PC-3 (cell line): ENCODE measurements at regions not wholly inside any gene's neighbourhood (a gene's known extent, or its start where the extent isn't known, plus 50 kb on each side); places are given as distances from the start of the nearest gene placed in this dataset.

Source experiments
- ATAC-seq: fragments of 200-7000 bp; cut with Tn5 transposase; 2 replicates; pipeline ENCODE4 v1.9.1; 2020; ENCODE audit warnings: mild to moderate bottlenecking, moderate library complexity
- BruUV-seq: library from RNA; stranded (reverse); fragments of 400-500 nt; replicated peaks from 2 replicates; lab custom pipeline; 2021; lab: Mats Ljungman, UMichigan
- CTCF ChIA-PET: fragments of 300-600 bp; sonication (Branson Sonifier 250); formaldehyde crosslinking; loops from one replicate; lab custom pipeline; 2022; ENCODE audit warnings: antibody characterized with exemption; lab: Charles Lee
- POLR2A ChIA-PET: fragments of 300-600 bp; sonication (Branson Sonifier 250); formaldehyde crosslinking; loops from one replicate; lab custom pipeline; 2022; ENCODE audit warnings: antibody characterized with exemption; ENCODE audit not compliant: unreplicated experiment; lab: Charles Lee
- DNase-seq: peaks from one replicate; pipeline ENCODE4 v3.0.0-alpha.2; 2015
- H2AFZ ChIP-seq: fragments of 300-600 bp; sonication (generic); 2 replicates; pipeline ENCODE4 v1.6.0; 2016; ENCODE audit warnings: antibody characterized with exemption, low read length
- H3F3A ChIP-seq: fragments of 300-600 bp; sonication (generic); one replicate; pipeline ENCODE4 v1.6.0; 2017; ENCODE audit warnings: antibody characterized with exemption, low read length, control low read depth, mild to moderate bottlenecking; ENCODE audit not compliant: unreplicated experiment
- H3K27ac ChIP-seq: fragments of 300-600 bp; sonication (generic); 2 replicates; pipeline ENCODE4 v1.5.1; 2016; ENCODE audit warnings: mild to moderate bottlenecking, low read length
- H3K27me3 ChIP-seq: fragments of 300-600 bp; sonication (generic); 2 replicates; pipeline ENCODE4 v1.6.1; 2016; ENCODE audit warnings: low read length, mixed read lengths
- H3K36me3 ChIP-seq: fragments of 300-600 bp; sonication (generic); 2 replicates; pipeline ENCODE4 v1.6.1; 2016; ENCODE audit warnings: low read depth, mixed run types, low read length, mixed read lengths
- H3K4me1 ChIP-seq: fragments of 300-600 bp; sonication (generic); 2 replicates; pipeline ENCODE4 v1.5.1; 2016; ENCODE audit warnings: low read length; ENCODE audit not compliant: insufficient read depth
- H3K4me2 ChIP-seq: fragments of 300-600 bp; sonication (generic); 2 replicates; pipeline ENCODE4 v1.6.0; 2016; ENCODE audit warnings: low read length
- H3K4me3 ChIP-seq: fragments of 300-600 bp; sonication (generic); 2 replicates; pipeline ENCODE4 v1.5.1; 2016; ENCODE audit warnings: mild to moderate bottlenecking, low read length, mixed read lengths
- H3K79me2 ChIP-seq: fragments of 300-600 bp; sonication (generic); 2 replicates; pipeline ENCODE4 v1.6.1; 2017; ENCODE audit warnings: low read length, mixed read lengths
- H3K9ac ChIP-seq: fragments of 300-600 bp; sonication (generic); 2 replicates; pipeline ENCODE4 v1.6.0; 2016; ENCODE audit warnings: mild to moderate bottlenecking, low read length
- H3K9me2 ChIP-seq: fragments of 300-600 bp; sonication (generic); replicated peaks from 2 replicates; pipeline ENCODE4 v1.6.1; 2016; ENCODE audit warnings: mixed run types, low read length, mixed read lengths
- H3K9me3 ChIP-seq: fragments of 300-600 bp; sonication (generic); 2 replicates; pipeline ENCODE4 v1.6.1; 2016; ENCODE audit warnings: low read length, mixed read lengths
- H4K20me1 ChIP-seq: fragments of 300-600 bp; sonication (generic); 2 replicates; pipeline ENCODE4 v1.6.1; 2016; ENCODE audit warnings: low read length, mixed read lengths
- EZH2 ChIP-seq: fragments of 300-600 bp; sonication (generic); IDR thresholded peaks from one replicate; pipeline ENCODE4 v1.6.1; 2017; ENCODE audit warnings: antibody characterized with exemption, mild to moderate bottlenecking, low read length; ENCODE audit not compliant: unreplicated experiment
- EZH2phosphoT487 ChIP-seq: fragments of 300-600 bp; sonication (generic); IDR thresholded peaks from 2 replicates; pipeline ENCODE4 v1.6.1; 2018; ENCODE audit warnings: mild to moderate bottlenecking, antibody characterized with exemption, low read length, borderline replicate concordance
- intact Hi-C: fragments of 100-400 bp; cut with micrococcal nuclease; formaldehyde crosslinking; loops from 2 replicates; pipeline ENCODE4 v1.9.0; 2023
- TF ChIP-seq, protein P1 (sequence below): fragments of 300-600 bp; sonication (generic); conservative IDR thresholded peaks from 2 replicates; pipeline ENCODE4 v1.5.1; 2017; ENCODE audit warnings: antibody characterized with exemption, low read depth, mild to moderate bottlenecking, low read length

DNA sequence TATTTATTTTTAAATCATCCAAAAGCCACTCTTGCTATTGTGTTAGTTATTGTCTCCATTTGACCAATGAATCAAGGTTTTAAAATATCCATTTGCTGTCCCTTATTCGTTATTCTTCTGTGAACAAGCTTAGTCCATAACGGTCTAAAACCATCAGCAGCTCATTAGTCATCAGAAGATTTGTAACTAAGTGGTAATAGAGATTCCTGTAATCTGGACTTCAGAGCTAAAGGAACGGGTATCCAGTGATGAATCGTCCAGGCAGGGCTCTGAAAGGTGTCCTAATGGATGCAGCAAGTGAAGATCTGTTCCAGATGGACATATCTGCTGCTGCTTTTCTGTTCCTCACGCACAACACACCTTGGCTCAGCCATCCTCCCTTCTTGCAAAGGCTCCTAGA is 362.7 kb upstream of the CFAP20DC start:
- no peak overlapping the region for H3K27ac ChIP-seq
- H3K4me3 ChIP-seq = no peak overlapping the region
- ChIA-PET CTCF (interaction anchor here (1.0 kb wide), 1 partner anchor 13 kb away, joined by 3 read pairs; no protein-coding TSS in a partner anchor), POLR2A (no interaction called here)
- H3K9me3 ChIP-seq = no peaks in the 10 kb centered on the region
- no peak overlapping the region for H2AFZ ChIP-seq
- H3K36me3 ChIP-seq = no peaks in the 10 kb centered on the region
- no peak overlapping the region for H3K9ac ChIP-seq
- no peak overlapping the region for H3K4me2 ChIP-seq
- ATAC-seq = no peak
- DNase-seq = no peak
- intact Hi-C loops = loop anchor here (5.0 kb wide), 1 partner anchor 355 kb away; no protein-coding TSS in a partner anchor
- H3K79me2 ChIP-seq = no peaks in the 10 kb centered on the region
- no peaks in the 10 kb centered on the region for H3F3A ChIP-seq
- H3K4me1 ChIP-seq = peaks cover 12% of the 10 kb centered on the region
- H4K20me1 ChIP-seq = no peaks in the 10 kb centered on the region
- H3K27me3 ChIP-seq = no peaks in the 10 kb centered on the region
- no peaks in the 10 kb centered on the region for H3K9me2 ChIP-seq
- TF ChIP-seq, protein P1, sequence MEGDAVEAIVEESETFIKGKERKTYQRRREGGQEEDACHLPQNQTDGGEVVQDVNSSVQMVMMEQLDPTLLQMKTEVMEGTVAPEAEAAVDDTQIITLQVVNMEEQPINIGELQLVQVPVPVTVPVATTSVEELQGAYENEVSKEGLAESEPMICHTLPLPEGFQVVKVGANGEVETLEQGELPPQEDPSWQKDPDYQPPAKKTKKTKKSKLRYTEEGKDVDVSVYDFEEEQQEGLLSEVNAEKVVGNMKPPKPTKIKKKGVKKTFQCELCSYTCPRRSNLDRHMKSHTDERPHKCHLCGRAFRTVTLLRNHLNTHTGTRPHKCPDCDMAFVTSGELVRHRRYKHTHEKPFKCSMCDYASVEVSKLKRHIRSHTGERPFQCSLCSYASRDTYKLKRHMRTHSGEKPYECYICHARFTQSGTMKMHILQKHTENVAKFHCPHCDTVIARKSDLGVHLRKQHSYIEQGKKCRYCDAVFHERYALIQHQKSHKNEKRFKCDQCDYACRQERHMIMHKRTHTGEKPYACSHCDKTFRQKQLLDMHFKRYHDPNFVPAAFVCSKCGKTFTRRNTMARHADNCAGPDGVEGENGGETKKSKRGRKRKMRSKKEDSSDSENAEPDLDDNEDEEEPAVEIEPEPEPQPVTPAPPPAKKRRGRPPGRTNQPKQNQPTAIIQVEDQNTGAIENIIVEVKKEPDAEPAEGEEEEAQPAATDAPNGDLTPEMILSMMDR = no peak
- TF ChIP-seq EZH2phosphoT487 = no peak
- no peak for TF ChIP-seq EZH2
- BruUV-seq = no TSS peak

DNA sequence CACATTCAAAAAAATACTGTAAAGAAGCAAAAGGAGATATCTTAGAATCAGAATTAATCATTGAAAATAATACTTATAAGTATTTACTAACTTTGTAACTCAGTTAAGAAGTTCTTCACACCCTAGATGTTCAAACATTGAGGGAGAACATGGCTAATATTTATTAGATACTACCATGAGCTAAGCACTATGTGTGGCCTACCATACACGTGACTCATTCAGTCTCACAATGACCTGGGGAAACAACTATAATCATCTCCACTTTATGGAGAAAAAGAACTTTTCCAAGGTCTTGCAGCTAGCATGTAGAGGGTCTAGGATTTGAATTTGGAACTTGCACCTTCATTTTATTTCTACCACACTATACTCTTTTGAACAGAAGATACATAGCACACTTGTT is 361.9 kb upstream of the CFAP20DC start:
- H3K4me3 ChIP-seq = no peak overlapping the region
- ATAC-seq = peak; percentile 46; the same call in 1 of the 2 replicates
- no peaks in the 10 kb centered on the region for H3K79me2 ChIP-seq
- POLR2A ChIA-PET = no interaction called here
- no peaks in the 10 kb centered on the region for H3K36me3 ChIP-seq
- no peaks in the 10 kb centered on the region for H3K9me2 ChIP-seq
- DNase-seq = peak; percentile 24
- H3F3A ChIP-seq = no peaks in the 10 kb centered on the region
- no peak overlapping the region for H2AFZ ChIP-seq
- peaks cover 12% of the 10 kb centered on the region for H3K4me1 ChIP-seq
- H3K9me3 ChIP-seq = no peaks in the 10 kb centered on the region
- TF ChIP-seq, protein P1 = no peak
- TF ChIP-seq EZH2 (no peak), EZH2phosphoT487 (no peak)
- intact Hi-C loops = loop anchor here (5.0 kb wide), 1 partner anchor 356 kb away; no protein-coding TSS in a partner anchor
- H3K27me3 ChIP-seq = no peaks in the 10 kb centered on the region
- H3K9ac ChIP-seq = no peak overlapping the region
- CTCF ChIA-PET = no interaction called here
- H4K20me1 ChIP-seq = no peaks in the 10 kb centered on the region
- H3K4me2 ChIP-seq = no peak overlapping the region
- no TSS peak for BruUV-seq
- no peak overlapping the region for H3K27ac ChIP-seq

DNA sequence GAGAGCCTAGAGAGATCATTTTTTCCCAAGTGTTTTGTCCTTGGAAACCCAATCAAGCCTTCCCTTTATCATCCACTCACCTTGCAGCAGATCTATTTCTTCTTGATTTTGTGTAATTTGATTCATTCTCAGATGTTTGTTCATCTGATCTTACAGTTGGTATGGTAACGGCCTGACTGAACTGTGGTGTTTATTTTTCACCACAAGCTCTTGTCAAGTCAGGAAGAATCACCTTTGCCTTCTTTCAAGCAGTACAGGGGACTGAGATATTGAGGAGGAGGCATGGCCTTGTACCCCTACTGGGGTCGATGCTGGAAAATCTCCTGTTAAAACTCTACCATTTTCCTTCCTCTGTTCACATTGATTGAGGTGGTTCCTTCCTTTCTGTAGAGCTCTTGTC is 361.4 kb upstream of the CFAP20DC start:
- no peak overlapping the region for H2AFZ ChIP-seq
- H3K4me2 ChIP-seq = no peak overlapping the region
- H3K79me2 ChIP-seq = no peaks in the 10 kb centered on the region
- no peaks in the 10 kb centered on the region for H3K9me2 ChIP-seq
- ChIA-PET POLR2A (no interaction called here), CTCF (no interaction called here)
- no TSS peak for BruUV-seq
- H3K27me3 ChIP-seq = no peaks in the 10 kb centered on the region
- no peaks in the 10 kb centered on the region for H3K36me3 ChIP-seq
- TF ChIP-seq EZH2phosphoT487 (no peak), EZH2 (no peak)
- TF ChIP-seq, protein P1 = no peak
- H3K9me3 ChIP-seq = no peaks in the 10 kb centered on the region
- no peak overlapping the region for H3K9ac ChIP-seq
- no peak overlapping the region for H3K4me3 ChIP-seq
- peaks cover 12% of the 10 kb centered on the region for H3K4me1 ChIP-seq
- ATAC-seq = peak; percentile 74
- intact Hi-C loops = loop anchor here (5.0 kb wide), 1 partner anchor 356 kb away; no protein-coding TSS in a partner anchor
- no peaks in the 10 kb centered on the region for H4K20me1 ChIP-seq
- peak; percentile 32 for DNase-seq
- no peak overlapping the region for H3K27ac ChIP-seq
- H3F3A ChIP-seq = no peaks in the 10 kb centered on the region
